ENCODE measurements at regions not wholly inside any gene's neighbourhood (a gene's known extent, or its start where the extent isn't known, plus 50 kb on each side); places are given as distances from the start of the nearest gene placed in this dataset.

DNA sequence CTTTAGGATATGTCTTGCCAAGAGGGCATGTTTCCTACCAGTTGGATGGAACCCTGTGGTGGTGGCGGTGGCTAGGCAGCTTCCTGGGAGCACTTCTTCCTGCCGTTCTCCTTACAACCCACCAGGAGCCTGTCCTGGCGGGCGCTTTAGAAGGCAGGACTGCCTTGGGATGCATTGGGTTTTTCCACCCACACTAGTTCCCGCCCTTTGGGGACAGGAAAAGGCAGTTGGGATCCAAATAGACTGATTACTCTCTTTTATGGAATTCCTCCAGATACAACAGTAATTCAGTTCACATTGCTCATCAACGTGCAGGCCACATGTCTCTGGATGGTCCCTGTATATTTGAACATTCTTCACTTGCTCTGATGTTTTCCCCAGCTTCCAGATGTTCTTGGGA, 305.7 kb upstream of the SSTR1 start:
- DNase-seq, result no peak

DNA sequence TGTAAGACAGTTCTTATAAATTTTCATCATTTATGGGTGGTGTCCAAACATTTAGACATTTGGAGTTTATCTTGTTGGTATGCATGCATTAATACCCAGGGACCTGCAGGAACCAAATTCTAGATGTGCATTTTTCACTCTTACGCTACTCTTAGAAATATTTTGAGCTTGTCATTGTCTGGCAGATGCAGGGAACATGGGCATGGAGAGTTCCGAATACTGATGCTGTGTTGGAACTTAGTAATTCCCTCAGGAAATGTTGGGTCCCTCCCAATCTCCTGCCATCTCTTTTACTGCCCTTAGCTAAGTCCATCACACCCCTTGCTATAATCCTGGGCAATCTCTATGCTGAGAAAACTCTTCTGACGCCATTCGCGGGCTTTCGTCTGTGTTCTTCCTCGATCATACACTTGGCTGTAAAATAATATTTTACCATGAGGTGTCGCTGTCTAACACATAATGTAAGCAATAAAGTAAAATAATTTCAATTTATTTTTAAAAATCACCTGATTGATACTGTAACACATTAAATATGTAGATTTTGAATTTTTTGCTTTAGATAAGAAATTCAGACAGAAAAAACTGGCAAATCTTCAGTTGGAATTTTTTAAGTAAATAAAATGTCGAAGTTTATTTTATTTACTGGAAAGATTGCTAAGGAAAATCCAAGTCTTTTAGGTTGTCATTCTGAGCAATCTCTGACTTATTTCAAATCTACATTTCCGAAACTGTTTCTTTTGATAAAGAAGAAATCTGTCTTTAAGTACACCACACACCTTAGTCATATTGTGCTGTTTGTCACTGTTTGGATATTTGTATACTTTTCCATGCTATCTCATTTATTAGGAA, 304.1 kb upstream of the SSTR1 start:
- DNase-seq, result no peak

DNA sequence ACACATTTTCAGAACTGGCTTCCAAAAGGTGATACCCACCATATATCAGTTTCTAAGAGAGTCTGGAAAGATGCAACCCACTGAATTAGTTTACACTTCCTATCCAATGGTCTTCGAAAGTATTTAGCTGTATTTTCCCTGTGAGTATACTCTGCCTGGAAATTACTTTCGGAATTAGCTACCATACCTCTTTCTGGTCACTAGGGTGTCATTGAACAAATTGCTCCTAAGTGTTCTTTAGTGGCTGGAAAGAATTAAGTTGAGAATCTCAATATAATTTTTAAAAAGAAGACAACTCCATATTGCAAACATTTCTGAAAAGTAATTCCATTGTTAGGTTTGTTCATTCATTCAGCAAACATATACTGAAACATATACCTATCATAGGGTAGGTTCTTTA, 283.1 kb upstream of the SSTR1 start:
- no peak for DNase-seq

DNA sequence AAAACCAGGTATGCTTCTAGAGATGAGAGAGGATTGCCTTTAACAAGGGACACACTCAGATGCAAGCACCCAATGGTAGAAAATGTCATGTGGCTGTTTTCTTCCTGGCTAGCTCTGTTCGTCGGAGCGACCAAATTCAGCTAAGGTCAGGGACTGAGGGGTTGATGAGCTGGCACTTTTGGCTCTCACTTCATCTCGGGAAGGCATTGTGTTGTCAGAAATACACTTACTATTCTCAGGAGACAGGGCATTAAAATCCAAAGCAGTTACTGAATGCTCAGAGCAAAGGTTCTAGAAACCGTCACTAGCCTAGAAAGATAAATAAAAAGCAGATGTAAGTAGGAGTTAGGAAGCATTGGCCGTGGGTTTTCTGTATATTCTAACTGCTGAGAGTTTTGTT, 275.7 kb upstream of the SSTR1 start:
- no peak for DNase-seq

DNA sequence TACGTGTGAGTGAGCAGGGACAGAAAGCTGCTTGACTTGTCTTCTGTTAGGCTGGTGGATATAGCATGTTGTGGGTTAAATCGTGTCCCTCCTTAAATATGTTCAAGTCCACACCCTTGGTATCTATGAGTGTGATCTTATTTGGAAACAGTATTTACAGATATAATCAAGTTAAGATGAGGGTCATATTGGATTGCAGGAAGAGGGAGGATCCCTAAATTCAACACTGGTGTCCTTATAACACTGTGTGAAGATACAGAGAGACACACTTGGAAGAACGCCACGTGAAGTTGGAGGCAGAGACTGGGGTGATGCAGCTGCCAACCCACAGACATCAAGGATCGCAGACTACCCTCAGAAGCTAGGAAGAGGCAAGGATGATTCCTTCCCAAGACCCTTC, 275.2 kb upstream of the SSTR1 start:
- no peak for DNase-seq

DNA sequence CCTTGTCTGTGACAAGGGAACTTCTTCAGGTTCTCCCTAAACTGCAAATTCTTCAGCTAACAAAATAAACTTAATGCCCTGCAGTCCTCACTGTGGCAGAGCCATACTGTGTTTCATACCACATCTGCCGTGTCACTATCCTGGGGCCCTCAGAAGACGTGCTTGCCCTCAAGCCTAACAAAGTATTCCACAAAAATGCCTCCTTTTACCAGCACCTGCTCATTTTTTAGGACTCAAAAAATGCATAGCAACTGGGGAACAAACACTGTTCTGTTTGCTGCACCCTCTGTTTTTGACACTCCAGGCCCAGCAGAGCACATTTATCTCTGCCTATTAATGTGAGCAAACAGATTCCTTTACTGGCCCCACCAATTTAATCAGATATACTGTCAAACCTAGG, 270.7 kb upstream of the SSTR1 start:
- no peak for DNase-seq

DNA sequence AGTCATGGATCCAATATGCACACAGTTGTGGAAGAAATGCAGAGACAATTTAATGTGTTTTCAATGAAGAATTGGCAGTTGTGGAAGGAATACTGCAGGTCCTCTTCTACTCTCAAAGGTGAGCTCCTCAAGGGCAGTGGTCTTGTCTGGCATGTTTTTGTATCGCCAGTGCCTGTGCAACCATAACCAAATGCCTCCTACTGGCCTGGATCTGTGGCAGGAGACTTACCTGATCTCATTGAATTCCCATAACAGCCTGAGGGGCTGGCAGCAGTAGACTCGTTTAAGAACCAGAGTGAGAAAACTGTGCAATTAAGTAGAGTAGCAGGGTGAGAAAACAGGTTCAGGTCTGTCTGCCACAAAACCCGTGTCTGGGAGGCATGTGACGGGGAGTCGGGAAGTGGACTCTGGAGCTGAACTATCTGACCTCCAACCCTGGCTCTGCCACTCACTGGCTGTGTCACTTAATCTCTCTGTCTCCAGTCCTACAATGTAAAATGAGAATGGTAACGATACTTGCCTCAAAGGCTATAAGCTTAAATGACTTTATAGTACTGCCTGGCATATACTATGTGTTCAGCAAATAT, 268.2 kb upstream of the SSTR1 start:
- DNase-seq, result no peak

DNA sequence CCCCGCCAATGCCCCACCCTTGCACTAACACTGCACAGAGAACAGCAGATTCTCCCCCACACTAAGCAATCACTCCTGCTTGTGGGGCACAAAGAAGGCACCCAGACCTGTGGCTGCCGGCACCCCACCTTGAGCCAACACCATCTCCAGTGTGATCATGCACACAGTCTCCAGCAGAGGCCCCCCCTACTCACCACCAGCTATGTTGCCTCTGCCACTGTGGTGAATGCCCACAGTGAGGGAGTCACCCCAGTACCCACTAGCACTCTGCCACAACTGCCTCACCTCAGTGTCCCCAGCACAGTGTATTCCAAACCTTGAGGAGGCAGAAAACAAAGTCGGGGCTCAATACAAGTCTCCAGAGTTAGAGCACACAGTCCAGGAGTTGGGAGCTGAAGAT, 261.7 kb upstream of the SSTR1 start:
- no peak for DNase-seq

DNA sequence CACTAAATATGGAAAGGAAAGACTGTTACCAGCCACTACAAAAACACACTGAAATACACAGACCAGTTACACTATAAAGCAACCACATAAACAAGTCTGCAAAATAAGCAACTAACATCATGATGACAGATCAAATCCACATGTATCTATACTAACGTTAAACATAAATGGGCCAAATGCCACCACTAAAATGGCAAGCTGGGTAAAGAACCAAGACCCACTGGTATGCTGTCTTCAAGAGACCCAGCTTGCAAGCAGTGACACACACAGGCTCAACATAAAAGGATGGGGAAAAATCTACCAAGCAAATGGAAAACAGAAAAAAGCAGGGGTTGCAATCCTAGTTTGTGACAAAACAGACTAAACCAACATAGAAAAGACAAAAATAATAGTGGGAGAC, 260.9 kb upstream of the SSTR1 start:
- no peak for DNase-seq

DNA sequence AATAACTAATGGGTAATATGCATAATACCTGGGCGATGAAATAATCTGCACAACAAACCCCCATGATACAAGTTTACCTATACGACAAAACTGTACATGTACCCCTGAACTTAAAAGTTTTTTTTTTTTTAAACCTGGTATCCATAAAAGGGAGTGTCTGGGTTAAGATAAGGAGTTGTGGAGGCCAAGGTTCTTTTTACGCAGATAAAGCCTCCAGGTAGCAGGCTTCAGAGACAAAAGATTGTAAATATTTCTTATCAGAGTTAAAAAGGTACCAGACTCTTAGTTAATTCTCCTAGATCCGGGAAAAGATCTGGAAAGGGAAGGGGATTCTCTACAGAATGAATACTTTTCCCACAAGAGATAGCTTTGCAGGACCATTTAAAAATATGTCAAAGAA, 259.4 kb upstream of the SSTR1 start:
- DNase-seq, result no peak

DNA sequence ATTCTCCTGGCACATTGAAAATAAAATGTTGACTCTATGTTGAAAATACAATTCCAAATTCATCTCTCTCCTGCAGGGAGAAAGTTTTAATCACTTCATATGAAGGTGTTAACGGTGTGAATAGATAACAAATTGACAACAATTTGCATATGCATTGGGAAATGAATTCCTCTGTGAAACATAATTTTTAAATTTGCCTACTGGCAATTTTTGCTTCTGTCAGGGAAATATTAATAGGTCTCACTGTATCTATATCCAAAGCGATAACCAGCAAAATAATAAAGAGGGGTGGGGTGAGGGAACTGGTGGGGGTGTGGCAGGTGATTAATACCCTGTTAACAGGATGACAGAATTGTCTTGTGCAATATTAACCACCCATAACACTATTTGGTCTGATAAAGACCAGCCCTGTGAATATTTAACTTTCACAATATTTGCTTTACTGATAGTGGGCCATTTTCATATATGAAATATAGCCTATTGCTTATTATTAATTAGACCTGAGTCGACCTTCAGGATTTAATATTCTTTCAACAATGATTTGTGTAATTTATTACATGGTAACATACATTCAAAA, 239.0 kb upstream of the SSTR1 start:
- DNase-seq, result no peak

DNA sequence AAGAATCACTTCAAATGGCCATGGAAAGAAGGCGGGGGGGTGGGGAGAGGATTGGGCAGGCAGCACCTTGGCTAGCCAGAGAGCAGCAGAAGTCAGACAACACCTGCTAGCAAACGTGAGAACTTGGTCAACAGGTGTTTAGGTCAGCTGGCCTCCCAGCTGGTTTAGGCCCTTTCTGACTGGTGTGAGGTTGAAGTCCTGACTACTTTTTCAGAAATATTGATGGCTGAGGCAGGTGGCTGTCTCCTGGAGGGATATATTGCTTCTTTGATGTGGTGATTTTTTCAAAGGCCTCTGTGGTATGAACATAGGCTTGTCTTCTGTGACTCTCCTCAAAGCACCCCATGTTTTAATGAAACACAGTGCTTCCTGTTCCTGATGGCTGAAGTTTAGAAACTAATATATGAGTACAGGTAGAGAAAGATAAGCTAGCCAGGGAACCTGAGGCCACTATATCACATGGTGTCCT, 238.2 kb upstream of the SSTR1 start:
- DNase-seq, result no peak

DNA sequence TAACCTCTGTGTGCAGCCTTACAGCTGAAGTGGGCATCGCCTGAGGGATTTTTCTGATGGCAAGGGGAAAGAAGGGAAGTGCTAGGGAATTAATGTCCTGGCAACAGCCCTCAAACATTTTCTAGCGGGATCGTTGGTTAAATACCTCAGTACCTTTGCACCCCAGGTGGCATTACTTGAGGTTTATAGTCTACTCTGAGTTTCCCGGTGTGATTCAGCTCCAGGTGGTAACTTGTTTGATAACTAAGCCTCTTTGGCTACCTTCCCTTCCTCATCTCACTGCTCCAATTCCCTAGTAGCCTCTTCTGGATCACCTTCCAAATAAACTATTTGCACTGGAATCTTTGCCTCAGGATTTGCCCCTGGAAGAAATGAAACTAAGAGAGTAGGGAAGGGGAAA, 237.0 kb upstream of the SSTR1 start:
- DNase-seq, result no peak

DNA sequence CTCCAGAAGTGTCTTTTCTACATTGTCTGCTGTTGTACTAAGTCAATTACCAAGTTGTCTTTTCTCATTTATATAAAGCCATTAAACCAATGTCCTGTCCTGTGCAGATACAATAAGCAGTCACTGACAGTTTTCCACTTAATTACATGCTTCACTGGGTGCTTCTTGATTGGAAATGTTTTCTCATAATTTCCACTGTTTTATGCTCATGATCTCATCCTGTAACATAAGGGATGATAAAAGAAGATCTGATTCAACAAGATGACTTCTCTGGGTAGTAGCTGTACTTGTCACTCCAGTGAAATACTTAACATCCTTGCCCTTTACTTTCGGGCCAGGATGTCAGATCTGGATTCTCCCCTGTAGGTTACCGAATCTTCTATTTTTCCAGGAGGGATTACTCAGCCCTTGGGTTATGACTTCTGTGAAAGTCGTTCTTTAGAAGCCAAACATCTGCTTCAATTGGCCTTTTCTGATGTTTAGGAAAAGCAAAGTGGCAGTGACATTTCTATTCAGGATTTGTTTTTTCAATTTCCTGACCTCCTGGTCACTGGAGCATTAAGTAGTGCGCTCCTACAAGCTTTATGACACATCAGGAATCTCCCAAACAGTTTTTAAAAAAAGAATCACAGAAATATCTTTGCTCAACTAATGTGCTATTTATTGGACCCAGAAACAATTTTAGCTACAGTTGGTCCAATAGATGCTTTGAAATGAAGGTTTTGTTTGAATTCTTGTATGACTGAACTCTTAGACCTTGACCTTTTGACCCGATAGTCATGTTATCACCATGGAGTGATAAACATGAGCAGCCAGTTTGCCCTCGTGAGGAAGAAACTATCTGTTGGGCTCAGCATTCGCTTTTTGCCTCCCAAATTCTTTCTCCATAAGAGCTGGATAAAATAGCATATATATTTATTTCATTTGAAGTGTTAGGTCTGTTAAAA, 234.5 kb upstream of the SSTR1 start:
- no peak for DNase-seq

DNA sequence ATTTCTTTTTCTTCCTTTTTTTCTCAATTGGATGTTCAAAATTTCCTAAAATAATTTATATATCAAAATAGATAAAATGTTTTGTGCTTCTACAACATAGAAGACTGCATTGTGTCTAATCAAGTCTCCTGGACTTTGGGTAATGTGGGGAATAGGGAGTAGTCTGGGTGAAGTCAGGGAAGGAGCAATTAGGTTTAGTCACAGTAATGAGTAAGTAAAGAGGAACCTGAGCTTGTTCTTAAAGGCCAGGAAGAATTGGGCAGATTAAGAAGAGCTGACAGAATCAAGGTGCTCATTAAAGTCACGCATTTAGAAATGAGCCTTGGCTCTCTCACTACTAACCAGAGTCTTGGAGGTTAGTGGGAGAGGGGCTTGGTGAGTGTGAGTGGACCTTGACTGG, 233.3 kb upstream of the SSTR1 start:
- DNase-seq, result no peak

DNA sequence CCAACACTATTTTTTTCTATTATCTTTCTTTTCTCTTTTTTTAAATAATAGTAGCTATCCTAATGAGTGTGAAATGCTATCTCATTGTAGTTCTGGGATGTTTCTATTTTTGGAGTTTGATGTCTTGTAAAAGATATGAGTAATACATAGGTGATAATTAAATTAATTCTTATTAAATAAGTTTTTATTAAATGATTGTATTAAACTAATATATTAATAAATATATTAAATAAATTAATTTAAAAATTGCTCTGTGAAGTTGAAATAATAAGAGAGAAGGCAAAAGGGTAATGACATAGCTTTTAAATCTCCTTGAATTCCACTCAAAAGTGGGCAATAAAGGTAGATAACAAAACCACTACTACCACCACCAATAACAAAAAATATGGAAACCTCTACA, 230.2 kb upstream of the SSTR1 start:
- no peak for DNase-seq

DNA sequence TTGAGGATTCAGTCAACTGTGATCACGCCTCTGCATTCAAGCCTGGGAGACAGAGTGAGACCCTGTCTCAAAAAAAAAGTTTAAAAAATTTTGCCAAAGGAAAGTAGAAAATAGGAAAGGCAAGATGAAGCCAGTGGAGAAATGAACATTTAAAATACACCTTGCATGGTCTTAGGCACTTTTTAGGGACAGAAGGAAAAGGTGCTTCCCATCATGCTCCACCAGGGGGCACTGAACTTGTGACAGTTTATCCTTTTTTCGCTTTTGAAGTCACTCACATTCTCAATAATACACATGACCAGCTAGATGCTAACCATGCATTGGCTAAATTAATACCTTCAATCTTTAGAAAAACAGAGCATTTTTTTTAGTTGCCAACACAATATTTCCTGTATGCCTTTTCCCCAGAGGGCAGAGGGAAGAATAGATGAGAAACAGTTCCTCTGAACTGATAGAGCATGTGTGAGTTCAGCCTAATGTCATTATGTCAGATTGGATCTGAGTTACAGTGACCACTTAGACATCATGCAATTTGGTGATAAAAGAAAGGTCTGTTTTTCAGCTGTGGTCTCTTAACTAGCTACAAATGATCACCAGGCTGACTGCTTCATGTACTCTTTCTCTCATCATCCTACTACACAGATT, 221.8 kb upstream of the SSTR1 start:
- peak; percentile 40 for DNase-seq

DNA sequence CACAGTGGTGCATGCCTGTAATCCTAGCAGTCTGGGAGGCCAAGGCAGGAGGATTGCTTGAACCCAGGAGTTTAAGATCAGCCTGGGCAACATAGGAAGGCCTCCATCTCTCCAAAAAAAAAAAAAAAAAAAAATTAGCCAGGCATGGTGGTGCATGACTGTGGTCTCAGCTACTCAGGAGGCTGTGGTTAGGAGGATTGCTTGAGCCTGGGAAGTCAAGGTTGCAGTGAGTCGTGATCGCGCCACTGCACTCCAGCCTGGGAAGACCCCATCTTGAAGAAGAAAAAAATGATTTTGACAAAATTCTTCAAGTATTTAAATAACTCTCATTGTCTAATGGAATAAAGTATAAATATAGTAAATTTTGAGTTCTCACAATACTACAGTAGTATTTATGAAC, 219.2 kb upstream of the SSTR1 start:
- DNase-seq, result no peak

DNA sequence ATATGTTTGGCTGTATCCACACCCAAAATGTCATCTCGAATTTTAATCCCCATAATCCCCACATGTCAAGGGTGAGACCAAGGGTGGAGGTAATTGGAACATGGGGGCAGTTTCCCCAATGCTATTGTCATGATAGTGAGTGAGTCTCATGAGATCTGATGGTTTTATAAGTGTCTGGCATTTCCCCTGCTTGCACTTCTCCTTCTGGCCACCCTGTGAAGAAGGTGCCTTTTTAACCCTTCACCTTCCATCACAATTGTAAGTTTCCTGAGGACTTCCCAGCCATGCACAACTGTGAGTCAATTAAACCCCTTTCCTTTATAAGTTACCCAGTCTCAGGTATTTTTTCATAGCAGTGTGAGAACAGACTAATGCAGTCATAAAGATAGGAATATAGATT, 216.7 kb upstream of the SSTR1 start:
- no peak for DNase-seq

DNA sequence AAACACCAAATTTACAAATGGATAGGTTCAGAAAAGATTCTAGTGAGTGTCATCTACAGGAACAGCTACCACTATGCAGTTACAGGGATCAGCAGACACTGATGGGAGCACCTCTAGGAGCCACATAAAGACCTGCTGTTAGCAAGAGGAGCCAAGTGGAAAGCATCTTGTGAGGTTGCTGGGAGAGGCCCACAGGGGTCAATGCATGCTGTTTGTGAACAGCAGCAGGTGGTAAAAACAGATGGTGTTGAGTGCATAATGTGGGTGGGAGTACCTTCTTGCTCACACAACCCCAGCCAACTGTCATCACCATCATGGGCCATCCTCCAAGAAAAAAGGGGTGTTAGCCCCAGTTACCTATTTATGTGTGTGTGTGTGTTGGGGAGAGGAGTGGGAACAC, 215.2 kb upstream of the SSTR1 start:
- DNase-seq, result no peak

DNA sequence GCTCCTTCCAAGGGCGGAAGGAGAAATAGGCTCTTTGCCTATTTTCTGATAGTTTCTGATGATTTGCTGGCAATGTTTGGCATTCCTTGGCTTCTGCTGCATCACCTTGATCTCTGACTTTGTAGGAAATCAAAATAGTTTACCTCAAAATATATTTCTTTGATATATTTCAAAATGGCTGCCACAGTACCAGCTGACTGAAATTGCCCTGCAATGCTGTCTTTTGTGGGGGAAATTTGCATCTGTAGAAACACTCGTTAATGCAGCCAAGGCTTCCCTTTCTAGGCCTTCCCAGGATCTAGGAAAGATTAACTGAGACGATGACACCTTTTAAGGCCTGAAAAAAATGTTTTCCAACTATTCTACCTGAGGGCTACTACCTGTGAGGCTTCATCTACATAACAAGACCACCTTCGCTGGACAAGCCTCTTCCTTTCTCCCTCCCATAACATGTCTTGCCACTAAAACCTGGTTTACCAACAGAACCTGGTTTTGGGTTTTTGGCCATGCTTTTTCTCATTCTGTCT, 212.8 kb upstream of the SSTR1 start:
- no peak for DNase-seq

DNA sequence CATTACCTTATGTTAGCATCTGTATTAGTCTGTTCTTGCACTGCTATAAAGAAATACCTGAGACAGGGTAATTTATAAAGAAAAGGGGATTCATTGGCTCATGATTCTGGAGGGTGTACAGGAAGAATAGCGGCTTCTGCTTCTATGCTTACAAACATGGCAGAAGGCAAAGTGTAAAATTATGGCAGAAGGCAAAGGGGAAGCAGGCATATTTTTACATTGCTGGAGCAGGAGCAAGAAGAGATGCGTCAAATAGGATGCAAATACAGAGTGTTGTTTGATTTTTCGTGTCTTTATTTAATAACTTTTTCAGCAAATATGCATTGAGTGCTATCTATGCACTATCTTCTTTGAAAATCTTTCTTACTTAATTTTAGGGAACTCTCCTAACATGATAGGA, 210.7 kb upstream of the SSTR1 start:
- DNase-seq, result no peak
